OCI-LY1 (cell line): ENCODE measurements at regions not wholly inside any gene's neighbourhood (a gene's known extent, or its start where the extent isn't known, plus 50 kb on each side); places are given as distances from the start of the nearest gene placed in this dataset.

Source experiments
- H2AFZ ChIP-seq: fragments of 200-600 bp; sonication (generic), shearing (Covaris generic); 2 replicates; pipeline ENCODE4 v1.6.0; 2014; ENCODE audit warnings: antibody characterized with exemption, mild to moderate bottlenecking, low read length
- H3F3A ChIP-seq: fragments of 200-600 bp; sonication (generic), shearing (Covaris generic); 2 replicates; pipeline ENCODE4 v1.6.0; 2014; ENCODE audit warnings: mild to moderate bottlenecking, antibody characterized with exemption, low read length, moderate library complexity; ENCODE audit not compliant: insufficient read depth
- H3K27ac ChIP-seq: fragments of 200-600 bp; sonication (generic); 2 replicates; pipeline ENCODE4 v1.5.1; 2014; ENCODE audit warnings: low read length, mixed run types, mild to moderate bottlenecking, low read depth; ENCODE audit not compliant: poor library complexity, severe bottlenecking
- H3K27me3 ChIP-seq: fragments of 200-600 bp; sonication (generic); 2 replicates; pipeline ENCODE4 v1.6.0; 2014; ENCODE audit warnings: antibody characterized with exemption, mild to moderate bottlenecking, low read length, moderate library complexity; ENCODE audit not compliant: insufficient read depth
- H3K36me3 ChIP-seq: fragments of 200-600 bp; sonication (generic); 2 replicates; pipeline ENCODE4 v1.6.1; 2014; ENCODE audit warnings: mild to moderate bottlenecking, antibody characterized with exemption, low read length, moderate library complexity, mixed read lengths; ENCODE audit not compliant: insufficient read depth
- H3K4me1 ChIP-seq: fragments of 200-600 bp; sonication (generic); 2 replicates; pipeline ENCODE4 v1.5.1; 2014; ENCODE audit warnings: mild to moderate bottlenecking, low read length, moderate library complexity; ENCODE audit not compliant: insufficient read depth, severe bottlenecking
- H3K4me2 ChIP-seq: fragments of 200-600 bp; sonication (generic), shearing (Covaris generic); 2 replicates; pipeline ENCODE4 v1.6.1; 2014; ENCODE audit warnings: low read length
- H3K4me3 ChIP-seq: fragments of 200-600 bp; sonication (generic); 2 replicates; pipeline ENCODE4 v1.5.1; 2014; ENCODE audit warnings: low read length, low read depth, mild to moderate bottlenecking, mixed read lengths; ENCODE audit not compliant: poor library complexity, severe bottlenecking
- H3K79me2 ChIP-seq: fragments of 200-600 bp; shearing (Covaris generic); 2 replicates; pipeline ENCODE4 v1.6.1; 2016; ENCODE audit warnings: mixed run types, low read length, mixed read lengths; ENCODE audit not compliant: insufficient read depth
- H3K9ac ChIP-seq: fragments of 200-600 bp; sonication (generic), shearing (Covaris generic); 2 replicates; pipeline ENCODE4 v1.6.1; 2014; ENCODE audit warnings: mild to moderate bottlenecking, low read length, mixed read lengths
- H3K9me2 ChIP-seq: fragments of 200-600 bp; sonication (generic), shearing (Covaris generic); 2 replicates; pipeline ENCODE4 v1.6.1; 2014; ENCODE audit warnings: low read depth, mild to moderate bottlenecking, low read length, mixed read lengths
- H3K9me3 ChIP-seq: fragments of 200-600 bp; shearing (Covaris generic); 2 replicates; pipeline ENCODE4 v1.6.1; 2014; ENCODE audit warnings: low read length, mixed read lengths
- H4K20me1 ChIP-seq: fragments of 200-600 bp; sonication (generic), shearing (Covaris generic); 2 replicates; pipeline ENCODE4 v1.6.0; 2016; ENCODE audit warnings: mild to moderate bottlenecking, low read length; ENCODE audit not compliant: insufficient read depth
- CTCF ChIP-seq: fragments of 200-600 bp; sonication (generic), shearing (Covaris generic); IDR thresholded peaks from 2 replicates; pipeline ENCODE4 v1.5.1; 2017; ENCODE audit warnings: mild to moderate bottlenecking, antibody characterized with exemption, low read length, moderate library complexity, mixed read lengths
- EZH2 ChIP-seq: fragments of 200-600 bp; sonication (generic), shearing (Covaris generic); IDR thresholded peaks from 2 replicates; pipeline ENCODE4 v1.8.0; 2017; ENCODE audit warnings: borderline replicate concordance, mixed run types, mild to moderate bottlenecking, antibody characterized with exemption, low read length, moderate library complexity, mixed read lengths

GRCh38 chr1:58089898-58090534 lies 456.5 kb downstream of the OMA1 start:
- H4K20me1 ChIP-seq, result no peaks in the 10 kb centered on the region
- H3K36me3 ChIP-seq, result no peaks in the 10 kb centered on the region
- no peaks in the 10 kb centered on the region for H3K9me3 ChIP-seq
- H3K27ac ChIP-seq, result no peak overlapping the region
- H3K9me2 ChIP-seq, result no peaks in the 10 kb centered on the region
- H3K4me1 ChIP-seq, result no peaks in the 10 kb centered on the region
- H3K4me2 ChIP-seq, result no peak overlapping the region
- H2AFZ ChIP-seq, result no peak overlapping the region
- no peaks in the 10 kb centered on the region for H3K27me3 ChIP-seq
- TF ChIP-seq EZH2 (no peak), CTCF (no peak)
- no peaks in the 10 kb centered on the region for H3K79me2 ChIP-seq
- no peak overlapping the region for H3K9ac ChIP-seq
- H3K4me3 ChIP-seq, result no peak overlapping the region
- no peaks in the 10 kb centered on the region for H3F3A ChIP-seq

GRCh38 chr1:58084266-58084665 lies 462.3 kb downstream of the OMA1 start:
- Histone ChIP-seq H3K4me3 (no peak overlapping the region), H2AFZ (no peak overlapping the region), H3K36me3 (no peaks in the 10 kb centered on the region), H3K9me3 (no peaks in the 10 kb centered on the region), H3K4me2 (no peak overlapping the region), H3K9ac (no peak overlapping the region), H3K79me2 (no peaks in the 10 kb centered on the region), H3K9me2 (no peaks in the 10 kb centered on the region), H4K20me1 (no peaks in the 10 kb centered on the region), H3K27me3 (no peaks in the 10 kb centered on the region), H3K27ac (no peak overlapping the region), H3K4me1 (no peaks in the 10 kb centered on the region), H3F3A (no peaks in the 10 kb centered on the region)
- TF ChIP-seq CTCF (no peak), EZH2 (no peak)

GRCh38 chr1:58082596-58082995 lies 463.9 kb downstream of the OMA1 start:
- H3K27ac ChIP-seq, result no peak overlapping the region
- no peaks in the 10 kb centered on the region for H3K9me2 ChIP-seq
- no peak overlapping the region for H2AFZ ChIP-seq
- no peaks in the 10 kb centered on the region for H3K79me2 ChIP-seq
- no peaks in the 10 kb centered on the region for H3K9me3 ChIP-seq
- H3K4me1 ChIP-seq, result no peaks in the 10 kb centered on the region
- no peaks in the 10 kb centered on the region for H4K20me1 ChIP-seq
- TF ChIP-seq EZH2 (no peak), CTCF (no peak)
- no peak overlapping the region for H3K4me2 ChIP-seq
- no peaks in the 10 kb centered on the region for H3K36me3 ChIP-seq
- no peaks in the 10 kb centered on the region for H3K27me3 ChIP-seq
- no peaks in the 10 kb centered on the region for H3F3A ChIP-seq
- H3K4me3 ChIP-seq, result no peak overlapping the region
- no peak overlapping the region for H3K9ac ChIP-seq
